ENCODE measurements at regions not wholly inside any gene's neighbourhood (a gene's known extent, or its start where the extent isn't known, plus 50 kb on each side); places are given as distances from the start of the nearest gene placed in this dataset.

DNA sequence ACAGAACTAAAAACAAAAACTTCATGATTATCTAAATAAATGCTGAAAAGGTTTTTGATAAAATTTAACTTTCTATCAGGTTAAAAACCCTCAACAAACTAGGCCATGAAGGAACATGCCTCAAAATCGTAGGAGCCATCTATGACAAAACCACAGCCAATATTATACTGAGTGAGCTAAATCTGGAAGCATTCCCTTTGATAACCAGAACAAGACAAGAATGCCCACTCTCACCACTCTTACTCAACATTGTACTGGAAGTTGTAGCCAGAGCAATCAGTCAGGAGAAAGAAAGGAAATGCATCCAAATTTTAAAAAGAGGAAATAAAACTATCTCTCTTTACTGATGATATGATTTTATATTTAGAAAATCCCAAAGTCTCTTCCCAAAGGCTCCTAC lies 228.7 kb downstream of the CHRM2 start:
- TF ChIP-seq, protein P1, sequence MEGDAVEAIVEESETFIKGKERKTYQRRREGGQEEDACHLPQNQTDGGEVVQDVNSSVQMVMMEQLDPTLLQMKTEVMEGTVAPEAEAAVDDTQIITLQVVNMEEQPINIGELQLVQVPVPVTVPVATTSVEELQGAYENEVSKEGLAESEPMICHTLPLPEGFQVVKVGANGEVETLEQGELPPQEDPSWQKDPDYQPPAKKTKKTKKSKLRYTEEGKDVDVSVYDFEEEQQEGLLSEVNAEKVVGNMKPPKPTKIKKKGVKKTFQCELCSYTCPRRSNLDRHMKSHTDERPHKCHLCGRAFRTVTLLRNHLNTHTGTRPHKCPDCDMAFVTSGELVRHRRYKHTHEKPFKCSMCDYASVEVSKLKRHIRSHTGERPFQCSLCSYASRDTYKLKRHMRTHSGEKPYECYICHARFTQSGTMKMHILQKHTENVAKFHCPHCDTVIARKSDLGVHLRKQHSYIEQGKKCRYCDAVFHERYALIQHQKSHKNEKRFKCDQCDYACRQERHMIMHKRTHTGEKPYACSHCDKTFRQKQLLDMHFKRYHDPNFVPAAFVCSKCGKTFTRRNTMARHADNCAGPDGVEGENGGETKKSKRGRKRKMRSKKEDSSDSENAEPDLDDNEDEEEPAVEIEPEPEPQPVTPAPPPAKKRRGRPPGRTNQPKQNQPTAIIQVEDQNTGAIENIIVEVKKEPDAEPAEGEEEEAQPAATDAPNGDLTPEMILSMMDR (IDR thresholded peaks at IDR 0.05; ENCODE audit: low read depth, low read length, poor library complexity, severe bottlenecking), result no peak
- TF ChIP-seq EZH2phosphoT487 (IDR thresholded peaks at IDR 0.05; ENCODE audit: borderline replicate concordance, low read length), result no peak

Data from DOHH2 (cell line).